OCI-LY7 (cell line): ENCODE measurements at regions not wholly inside any gene's neighbourhood (a gene's known extent, or its start where the extent isn't known, plus 50 kb on each side); places are given as distances from the start of the nearest gene placed in this dataset.

ENCODE experiments used
- BruUV-seq: library from RNA; stranded (reverse); fragments of 400-500 nt; replicated peaks from 2 replicates; lab custom pipeline; 2021; lab: Mats Ljungman, UMichigan
- CTCF ChIA-PET: fragments of 300-600 bp; sonication (Branson Sonifier 250); formaldehyde crosslinking; loops from one replicate; lab custom pipeline; 2022; ENCODE audit warnings: antibody characterized with exemption; ENCODE audit not compliant: unreplicated experiment; lab: Charles Lee
- POLR2A ChIA-PET: fragments of 300-600 bp; sonication (Branson Sonifier 250); formaldehyde crosslinking; loops from one replicate; lab custom pipeline; 2022; ENCODE audit warnings: antibody characterized with exemption; lab: Charles Lee
- DNase-seq: peaks from one replicate; pipeline ENCODE4 v3.0.0-alpha.2; 2015; ENCODE audit warnings: low spot score
- H2AFZ ChIP-seq: fragments of 200-600 bp; sonication (generic), shearing (Covaris generic); 2 replicates; pipeline ENCODE4 v1.6.1; 2014; ENCODE audit warnings: mild to moderate bottlenecking, antibody characterized with exemption, low read length, moderate library complexity
- H3K27ac ChIP-seq: fragments of 200-600 bp; sonication (generic); 2 replicates; pipeline ENCODE4 v1.5.1; 2014; ENCODE audit warnings: mixed run types, low read depth, mild to moderate bottlenecking, moderate library complexity, low read length, inconsistent platforms; ENCODE audit not compliant: poor library complexity, severe bottlenecking
- H3K36me3 ChIP-seq: fragments of 200-600 bp; sonication (generic); 2 replicates; pipeline ENCODE4 v1.6.1; 2014; ENCODE audit warnings: mild to moderate bottlenecking, antibody characterized with exemption, low read length, moderate library complexity, mixed read lengths; ENCODE audit not compliant: insufficient read depth
- H3K4me1 ChIP-seq: fragments of 200-600 bp; sonication (generic); 2 replicates; pipeline ENCODE4 v1.5.1; 2014; ENCODE audit warnings: mild to moderate bottlenecking, low read length; ENCODE audit not compliant: insufficient read depth, poor library complexity, severe bottlenecking
- H3K4me2 ChIP-seq: fragments of 200-600 bp; sonication (generic); 2 replicates; pipeline ENCODE4 v1.6.1; 2014; ENCODE audit warnings: mild to moderate bottlenecking, low read length
- H3K4me3 ChIP-seq: fragments of 200-600 bp; sonication (generic); 2 replicates; pipeline ENCODE4 v1.5.1; 2014; ENCODE audit warnings: mild to moderate bottlenecking, low read depth, low read length; ENCODE audit not compliant: poor library complexity, severe bottlenecking
- H3K79me2 ChIP-seq: fragments of 200-600 bp; sonication (generic); 2 replicates; pipeline ENCODE4 v1.6.1; 2016; ENCODE audit warnings: low read depth, mild to moderate bottlenecking, low read length, moderate library complexity, mixed read lengths; ENCODE audit not compliant: insufficient read depth
- H3K9me2 ChIP-seq: fragments of 200-600 bp; sonication (generic); 2 replicates; pipeline ENCODE4 v1.6.1; 2016; ENCODE audit warnings: mild to moderate bottlenecking, low read length, mixed read lengths; ENCODE audit not compliant: insufficient read depth
- H3K9me3 ChIP-seq: fragments of 200-600 bp; sonication (generic); 2 replicates; pipeline ENCODE4 v1.6.1; 2014; ENCODE audit warnings: mild to moderate bottlenecking, mixed run types, low read length, mixed read lengths
- H4K20me1 ChIP-seq: fragments of 200-600 bp; sonication (generic); 2 replicates; pipeline ENCODE4 v1.6.1; 2014; ENCODE audit warnings: mild to moderate bottlenecking, antibody characterized with exemption, low read length, moderate library complexity, mixed read lengths; ENCODE audit not compliant: insufficient read depth
- EZH2phosphoT487 ChIP-seq: fragments of 200-600 bp; sonication (generic); IDR thresholded peaks from 2 replicates; pipeline ENCODE4 v1.6.1; 2018; ENCODE audit warnings: low read depth, borderline replicate concordance, mild to moderate bottlenecking, mixed run types, antibody characterized with exemption, low read length, moderate library complexity, mixed read lengths
- intact Hi-C: fragments of 100-400 bp; cut with micrococcal nuclease; formaldehyde crosslinking; loops from one replicate; pipeline ENCODE4 v1.10.0; 2022; ENCODE audit not compliant: unreplicated experiment
- TF ChIP-seq, protein P1 (sequence below): fragments of 200-600 bp; sonication (generic); conservative IDR thresholded peaks from 2 replicates; pipeline ENCODE4 v1.5.1; 2014; ENCODE audit warnings: mild to moderate bottlenecking, antibody characterized with exemption, low read length, moderate library complexity, mixed read lengths

- H3K9me3 ChIP-seq = no peaks in the 10 kb centered on the region
- H3K4me2 ChIP-seq = no peak overlapping the region
- no peak for TF ChIP-seq EZH2phosphoT487
- TF ChIP-seq, protein P1, sequence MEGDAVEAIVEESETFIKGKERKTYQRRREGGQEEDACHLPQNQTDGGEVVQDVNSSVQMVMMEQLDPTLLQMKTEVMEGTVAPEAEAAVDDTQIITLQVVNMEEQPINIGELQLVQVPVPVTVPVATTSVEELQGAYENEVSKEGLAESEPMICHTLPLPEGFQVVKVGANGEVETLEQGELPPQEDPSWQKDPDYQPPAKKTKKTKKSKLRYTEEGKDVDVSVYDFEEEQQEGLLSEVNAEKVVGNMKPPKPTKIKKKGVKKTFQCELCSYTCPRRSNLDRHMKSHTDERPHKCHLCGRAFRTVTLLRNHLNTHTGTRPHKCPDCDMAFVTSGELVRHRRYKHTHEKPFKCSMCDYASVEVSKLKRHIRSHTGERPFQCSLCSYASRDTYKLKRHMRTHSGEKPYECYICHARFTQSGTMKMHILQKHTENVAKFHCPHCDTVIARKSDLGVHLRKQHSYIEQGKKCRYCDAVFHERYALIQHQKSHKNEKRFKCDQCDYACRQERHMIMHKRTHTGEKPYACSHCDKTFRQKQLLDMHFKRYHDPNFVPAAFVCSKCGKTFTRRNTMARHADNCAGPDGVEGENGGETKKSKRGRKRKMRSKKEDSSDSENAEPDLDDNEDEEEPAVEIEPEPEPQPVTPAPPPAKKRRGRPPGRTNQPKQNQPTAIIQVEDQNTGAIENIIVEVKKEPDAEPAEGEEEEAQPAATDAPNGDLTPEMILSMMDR = no peak
- DNase-seq = no peak
- H2AFZ ChIP-seq = no peak overlapping the region
- no peaks in the 10 kb centered on the region for H3K79me2 ChIP-seq
- ChIA-PET POLR2A (no interaction called here), CTCF (no interaction called here)
- no peak overlapping the region for H3K4me3 ChIP-seq
- no peaks in the 10 kb centered on the region for H4K20me1 ChIP-seq
- no peak overlapping the region for H3K27ac ChIP-seq
- H3K9me2 ChIP-seq = no peaks in the 10 kb centered on the region
- H3K36me3 ChIP-seq = no peaks in the 10 kb centered on the region
- no peaks in the 10 kb centered on the region for H3K4me1 ChIP-seq
- intact Hi-C loops = no loop called here
- no TSS peak for BruUV-seq
Observed at GRCh38 chr17:72393553-72393952, 272.7 kb downstream of the SOX9 start.

DNA sequence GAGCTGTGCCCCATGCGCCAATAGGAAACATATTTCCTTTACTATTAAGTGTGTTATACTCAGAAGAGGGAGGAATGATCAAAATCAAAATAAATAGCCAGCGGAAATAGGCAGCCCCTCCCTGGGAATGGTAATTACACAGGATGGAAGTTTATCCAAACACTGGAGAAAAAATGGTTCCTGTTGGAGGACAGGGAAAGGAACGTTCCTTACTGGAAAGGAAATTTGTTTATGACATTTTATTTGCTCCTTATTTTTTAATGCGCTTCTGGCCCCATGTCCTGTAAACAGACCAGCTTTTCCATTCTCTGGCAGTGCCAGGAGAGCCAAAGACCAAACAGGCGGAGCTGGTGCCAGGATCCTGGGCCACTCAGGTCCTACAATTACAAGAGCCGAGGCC is 273.7 kb downstream of the SOX9 start:
- no TSS peak for BruUV-seq
- TF ChIP-seq, protein P1 = no peak
- no peak for TF ChIP-seq EZH2phosphoT487
- ChIA-PET CTCF (no interaction called here), POLR2A (interaction anchor here (0.7 kb wide), 1 partner anchor 152 kb away, joined by 3 read pairs; no protein-coding TSS in a partner anchor)
- Histone ChIP-seq H3K9me3 (no peaks in the 10 kb centered on the region), H3K79me2 (no peaks in the 10 kb centered on the region), H2AFZ (no peak overlapping the region), H4K20me1 (no peaks in the 10 kb centered on the region), H3K27ac (no peak overlapping the region), H3K4me3 (no peak overlapping the region), H3K4me1 (no peaks in the 10 kb centered on the region), H3K36me3 (no peaks in the 10 kb centered on the region), H3K9me2 (no peaks in the 10 kb centered on the region), H3K4me2 (no peak overlapping the region)
- DNase-seq = no peak
- intact Hi-C loops = no loop called here

GRCh38 chr17:72396121-72396520 is 275.3 kb downstream of the SOX9 start:
- Histone ChIP-seq H4K20me1 (no peaks in the 10 kb centered on the region), H3K4me3 (no peak overlapping the region), H3K4me2 (no peak overlapping the region), H3K4me1 (no peaks in the 10 kb centered on the region), H3K27ac (no peak overlapping the region), H3K79me2 (no peaks in the 10 kb centered on the region), H2AFZ (no peak overlapping the region), H3K9me2 (no peaks in the 10 kb centered on the region), H3K36me3 (no peaks in the 10 kb centered on the region), H3K9me3 (no peaks in the 10 kb centered on the region)
- ChIA-PET POLR2A (interaction anchor here (0.7 kb wide), 1 partner anchor 15 kb away, joined by 3 read pairs; no protein-coding TSS in a partner anchor), CTCF (no interaction called here)
- no peak for DNase-seq
- TF ChIP-seq EZH2phosphoT487 = no peak
- TF ChIP-seq, protein P1 = no peak
- intact Hi-C loops = no loop called here
- no TSS peak for BruUV-seq
